ENCODE measurements at regions not wholly inside any gene's neighbourhood (a gene's known extent, or its start where the extent isn't known, plus 50 kb on each side); places are given as distances from the start of the nearest gene placed in this dataset.
"Not testable (repeated sequence)": the region's sequence is repeated elsewhere in the genome, so short reads cannot be mapped to it uniquely, and the experiment has no call there.

GRCh38 chr2:185245806-185246205 is 492.8 kb upstream of the FSIP2 start:
- DNase-seq (ENCODE audit: low read depth in 2 of 2, low spot score in 1 of 2) = no peak

GRCh38 chr2:185246717-185247116 is 491.9 kb upstream of the FSIP2 start:
- no peak for DNase-seq (ENCODE audit: low read depth in 2 of 2, low spot score in 1 of 2)

- DNase-seq (ENCODE audit: low read depth in 2 of 2, low spot score in 1 of 2) = no peak
Measured at GRCh38 chr2:185255566-185255965, 483.0 kb upstream of the FSIP2 start.

- DNase-seq (ENCODE audit: low read depth in 2 of 2, low spot score in 1 of 2) = no peak
Measured at GRCh38 chr2:185265747-185266146, 472.9 kb upstream of the FSIP2 start.

- no peak for DNase-seq (ENCODE audit: low read depth in 2 of 2, low spot score in 1 of 2)
Measured at GRCh38 chr2:185268651-185269050, 470.0 kb upstream of the FSIP2 start.

- no peak for DNase-seq (ENCODE audit: low read depth in 2 of 2, low spot score in 1 of 2)
Measured at GRCh38 chr2:185274718-185275484, 463.7 kb upstream of the FSIP2 start.

GRCh38 chr2:185275979-185276378 is 462.6 kb upstream of the FSIP2 start:
- DNase-seq (ENCODE audit: low read depth in 2 of 2, low spot score in 1 of 2) = not testable (repeated sequence)

- DNase-seq (ENCODE audit: low read depth in 2 of 2, low spot score in 1 of 2) = no peak
Measured at GRCh38 chr2:185278761-185279160, 459.8 kb upstream of the FSIP2 start.

- DNase-seq (ENCODE audit: low read depth in 2 of 2, low spot score in 1 of 2) = no peak
Measured at GRCh38 chr2:185279999-185280398, 458.6 kb upstream of the FSIP2 start.

- DNase-seq (ENCODE audit: low read depth in 2 of 2, low spot score in 1 of 2) = no peak
Measured at GRCh38 chr2:185284696-185285095, 453.9 kb upstream of the FSIP2 start.

GRCh38 chr2:185290012-185290411 is 448.6 kb upstream of the FSIP2 start:
- DNase-seq (ENCODE audit: low read depth in 2 of 2, low spot score in 1 of 2) = not testable (repeated sequence)

- no peak for DNase-seq (ENCODE audit: low read depth in 2 of 2, low spot score in 1 of 2)
Measured at GRCh38 chr2:185291035-185291647, 447.5 kb upstream of the FSIP2 start.

- no peak for DNase-seq (ENCODE audit: low read depth in 2 of 2, low spot score in 1 of 2)
Measured at GRCh38 chr2:185299867-185300266, 438.7 kb upstream of the FSIP2 start.

GRCh38 chr2:185306119-185306518 is 432.5 kb upstream of the FSIP2 start:
- DNase-seq (ENCODE audit: low read depth in 2 of 2, low spot score in 1 of 2) = no peak

GRCh38 chr2:185316383-185316782 is 422.2 kb upstream of the FSIP2 start:
- no peak for DNase-seq (ENCODE audit: low read depth in 2 of 2, low spot score in 1 of 2)

- no peak for DNase-seq (ENCODE audit: low read depth in 2 of 2, low spot score in 1 of 2)
Measured at GRCh38 chr2:185318271-185318724, 420.3 kb upstream of the FSIP2 start.

GRCh38 chr2:185335879-185336278 is 402.7 kb upstream of the FSIP2 start:
- no peak for DNase-seq (ENCODE audit: low read depth in 2 of 2, low spot score in 1 of 2)

GRCh38 chr2:185337033-185337432 is 401.6 kb upstream of the FSIP2 start:
- DNase-seq (ENCODE audit: low read depth in 2 of 2, low spot score in 1 of 2) = no peak

GRCh38 chr2:185338104-185338503 is 400.5 kb upstream of the FSIP2 start:
- DNase-seq (ENCODE audit: low read depth in 2 of 2, low spot score in 1 of 2) = no peak

GRCh38 chr2:185347445-185347844 is 391.2 kb upstream of the FSIP2 start:
- DNase-seq (ENCODE audit: low read depth in 2 of 2, low spot score in 1 of 2) = no peak

- DNase-seq (ENCODE audit: low read depth in 2 of 2, low spot score in 1 of 2) = no peak
Measured at GRCh38 chr2:185360776-185361175, 377.8 kb upstream of the FSIP2 start.

GRCh38 chr2:185372188-185372587 is 366.4 kb upstream of the FSIP2 start:
- no peak for DNase-seq (ENCODE audit: low read depth in 2 of 2, low spot score in 1 of 2)

GRCh38 chr2:185373229-185373628 is 365.4 kb upstream of the FSIP2 start:
- DNase-seq (ENCODE audit: low read depth in 2 of 2, low spot score in 1 of 2) = no peak

Data from stimulated activated CD8-positive, alpha-beta memory T cell treated with anti-CD3 and anti-CD28 coated beads, Interleukin-4, amount 100 ng/mL, for 1 hour (primary cell).